WTC11 (cell line): ENCODE measurements at regions not wholly inside any gene's neighbourhood (a gene's known extent, or its start where the extent isn't known, plus 50 kb on each side); places are given as distances from the start of the nearest gene placed in this dataset.

Source experiments
- ATAC-seq: fragments of 200-7000 bp; cut with Tn5 transposase; 2 replicates; pipeline ENCODE4 v1.10.0; 2021; ENCODE audit warnings: mild to moderate bottlenecking, moderate library complexity
- CTCF ChIA-PET: fragments of 300-600 bp; sonication (Branson Sonifier 250); formaldehyde crosslinking; loops from one replicate; lab custom pipeline; 2021; ENCODE audit warnings: antibody characterized with exemption; lab: Charles Lee
- POLR2A ChIA-PET: fragments of 350-600 bp; sonication (Branson Sonifier 250); formaldehyde crosslinking; loops from one replicate; lab custom pipeline; 2021; ENCODE audit warnings: antibody characterized with exemption; lab: Charles Lee
- DNase-seq: peaks from one replicate; pipeline ENCODE4 v3.0.0; 2021; ENCODE audit warnings: low spot score
- H3K27ac Mint-ChIP-seq: 2 replicates; pipeline ENCODE4 v1.8.0; 2021; ENCODE audit warnings: mixed read lengths
- H3K27me3 Mint-ChIP-seq: 2 replicates; pipeline ENCODE4 v1.8.0; 2021; ENCODE audit warnings: low read depth, mild to moderate bottlenecking, moderate library complexity, mixed read lengths
- H3K36me3 Mint-ChIP-seq: 2 replicates; pipeline ENCODE4 v1.8.0; 2021; ENCODE audit warnings: mixed read lengths
- H3K4me1 Mint-ChIP-seq: 2 replicates; pipeline ENCODE4 v1.8.0; 2022; ENCODE audit warnings: mixed read lengths
- H3K4me3 Mint-ChIP-seq: 2 replicates; pipeline ENCODE4 v1.8.0; 2021; ENCODE audit warnings: mild to moderate bottlenecking, moderate library complexity, mixed read lengths
- H3K9me3 Mint-ChIP-seq: 2 replicates; pipeline ENCODE4 v1.8.0; 2021; ENCODE audit warnings: mixed read lengths
- AR ChIP-seq: fragments of 250-450 bp; sonication (Bioruptor Pico); IDR thresholded peaks from 2 replicates; pipeline ENCODE4 v1.9.0; 2021; ENCODE audit warnings: mild to moderate bottlenecking
- CBFB ChIP-seq: sonication (generic); formaldehyde crosslinking; IDR thresholded peaks from 2 replicates; pipeline ENCODE4 v1.8.1; 2022; ENCODE audit warnings: mild to moderate bottlenecking, low read depth, missing genetic modification reagents
- GABPB1 ChIP-seq: sonication (generic); formaldehyde crosslinking; IDR thresholded peaks from 2 replicates; pipeline ENCODE4 v1.8.1; 2023; ENCODE audit warnings: mild to moderate bottlenecking, missing genetic modification reagents
- MLX ChIP-seq: sonication (generic); formaldehyde crosslinking; IDR thresholded peaks from 2 replicates; pipeline ENCODE4 v1.8.1; 2023; ENCODE audit warnings: mild to moderate bottlenecking, missing genetic modification reagents, moderate library complexity
- MYBL2 ChIP-seq: sonication (generic); formaldehyde crosslinking; IDR thresholded peaks from 2 replicates; pipeline ENCODE4 v1.8.1; 2023; ENCODE audit warnings: mild to moderate bottlenecking, moderate library complexity, missing genetic modification reagents
- ZNF219 ChIP-seq: sonication (generic); formaldehyde crosslinking; IDR thresholded peaks from 2 replicates; pipeline ENCODE4 v1.8.0; 2023; ENCODE audit warnings: missing genetic modification reagents, mild to moderate bottlenecking, borderline replicate concordance
- ZNF281 ChIP-seq: sonication (generic); formaldehyde crosslinking; IDR thresholded peaks from 2 replicates; pipeline ENCODE4 v1.8.0; 2023; ENCODE audit warnings: mild to moderate bottlenecking, missing genetic modification reagents
- ZNF396 ChIP-seq: fragments of 250-450 bp; sonication (Bioruptor Pico); IDR thresholded peaks from 2 replicates; pipeline ENCODE4 v1.8.0; 2021; ENCODE audit warnings: mild to moderate bottlenecking, moderate library complexity, borderline replicate concordance
- ZNF423 ChIP-seq: fragments of 250-450 bp; sonication (Bioruptor Pico); IDR thresholded peaks from 2 replicates; pipeline ENCODE4 v2.1.2; 2022; ENCODE audit warnings: mild to moderate bottlenecking, moderate library complexity
- ZNF671 ChIP-seq: fragments of 250-450 bp; sonication (Bioruptor Pico); IDR thresholded peaks from 2 replicates; pipeline ENCODE4 v1.8.0; 2021; ENCODE audit warnings: mild to moderate bottlenecking
- ZSCAN18 ChIP-seq: fragments of 250-450 bp; sonication (Bioruptor Pico); IDR thresholded peaks from 2 replicates; pipeline ENCODE4 v2.1.2; 2022; ENCODE audit warnings: mild to moderate bottlenecking, moderate library complexity

GRCh38 chr1:209370241-209370995 lies 213.1 kb upstream of the CAMK1G start:
- no peak for ATAC-seq
- CTCF ChIA-PET = interaction anchor here (0.7 kb wide), 1 partner anchor 10 kb away, joined by 5 read pairs; no protein-coding TSS in a partner anchor
- no peak overlapping the region for H3K4me3 Mint-ChIP-seq

More at GRCh38 chr1:209370241-209370995, 213.1 kb upstream of the CAMK1G start:
- TF ChIP-seq ZNF396 (no peak), ZSCAN18 (CRISPR knock-in tag) (no peak), ZNF671 (no peak), ZNF281 (no peak), GABPB1 (CRISPR knock-in tag) (no peak), MYBL2 (CRISPR knock-in tag) (no peak), ZNF423 (CRISPR knock-in tag) (no peak), MLX (no peak), AR (no peak), ZNF219 (CRISPR knock-in tag) (no peak), CBFB (CRISPR knock-in tag) (no peak)
- peaks cover 10% of the 10 kb centered on the region for H3K9me3 Mint-ChIP-seq
- POLR2A ChIA-PET = no interaction called here
- H3K36me3 Mint-ChIP-seq = peaks cover 8% of the 10 kb centered on the region
- H3K4me1 Mint-ChIP-seq = peaks cover 42% of the 10 kb centered on the region
- H3K27ac Mint-ChIP-seq = no peak overlapping the region
- H3K27me3 Mint-ChIP-seq = no peaks in the 10 kb centered on the region
- no peak for DNase-seq
